GM12878 (cell line): ENCODE measurements at regions not wholly inside any gene's neighbourhood (a gene's known extent, or its start where the extent isn't known, plus 50 kb on each side); places are given as distances from the start of the nearest gene placed in this dataset.

Experiments used
- ATAC-seq: fragments of 200-7000 bp; cut with Tn5 transposase; 3 replicates; pipeline ENCODE4 v1.9.1; 2020; ENCODE audit warnings: mild to moderate bottlenecking, moderate library complexity
- BruUV-seq: library from RNA; stranded (reverse); fragments of 400-500 nt; replicated peaks from 2 replicates; lab custom pipeline; 2021; lab: Mats Ljungman, UMichigan
- CTCF ChIA-PET: fragments of 300-600 bp; sonication (Branson Sonifier 250); formaldehyde crosslinking; extraction: SDS; loops from one replicate; lab custom pipeline; 2021; ENCODE audit warnings: inconsistent platforms; lab: Yijun Ruan, JAX
- POLR2A ChIA-PET: fragments of 350-600 bp; formaldehyde crosslinking; extraction: SDS; loops from one replicate; lab custom pipeline; 2021; ENCODE audit warnings: inconsistent platforms; lab: Charles Lee
- RAD21 ChIA-PET: fragments of 300-600 bp; sonication (Branson Sonifier 250); formaldehyde crosslinking; loops from one replicate; lab custom pipeline; 2023; ENCODE audit warnings: antibody characterized with exemption; ENCODE audit not compliant: unreplicated experiment; lab: Charles Lee
- SMC1A ChIA-PET: fragments of 300-600 bp; sonication (Branson Sonifier 250); formaldehyde crosslinking; loops from one replicate; lab custom pipeline; 2023; ENCODE audit not compliant: unreplicated experiment, uncharacterized antibody; lab: Charles Lee
- DNase-seq: peaks from one replicate; pipeline ENCODE4 v3.0.0-alpha.2; 2011; ENCODE audit warnings: low read depth, low spot score
- FAIRE-seq: peaks from 3 replicates; lab custom pipeline; 2011; peaks lifted over from hg19 to GRCh38; lab: Jason Lieb, UNC
- H2AFZ ChIP-seq: 2 replicates; pipeline ENCODE4 v1.6.0; 2011; ENCODE audit warnings: low read depth, low read length, control low read depth; ENCODE audit not compliant: control insufficient read depth
- H3K27ac ChIP-seq: 2 replicates; pipeline ENCODE4 v1.5.1; 2011; ENCODE audit warnings: control low read depth; ENCODE audit not compliant: control insufficient read depth, insufficient read depth
- H3K27me3 ChIP-seq, 2 experiments: replicated peaks in 1 of 2; 2 replicates each; pipeline versions ENCODE4 v1.6.0 to v1.6.1; 2011; ENCODE audit warnings: low read length in 1 of 2; ENCODE audit not compliant: control insufficient read depth in 2 of 2, insufficient read depth in 2 of 2
- H3K36me3 ChIP-seq, 2 experiments: 2 replicates each; pipeline ENCODE4 v1.5.1; 2011; ENCODE audit warnings: low read length in 1 of 2; ENCODE audit not compliant: control insufficient read depth in 2 of 2, insufficient read depth in 2 of 2
- H3K4me1 ChIP-seq: 2 replicates; pipeline ENCODE4 v1.6.1; 2011; ENCODE audit warnings: mild to moderate bottlenecking, low read length, moderate library complexity, mixed read lengths; ENCODE audit not compliant: control insufficient read depth, insufficient read depth
- H3K4me2 ChIP-seq: 2 replicates; pipeline ENCODE4 v1.6.0; 2011; ENCODE audit warnings: control low read depth; ENCODE audit not compliant: control insufficient read depth, insufficient read depth
- H3K4me3 ChIP-seq: fragments of 200-600 bp; sonication (generic); 2 replicates; pipeline ENCODE4 v1.5.1; 2016
- H3K79me2 ChIP-seq: 2 replicates; pipeline ENCODE4 v1.6.0; 2011; ENCODE audit warnings: low read length; ENCODE audit not compliant: control insufficient read depth, insufficient read depth
- H3K9ac ChIP-seq: 2 replicates; pipeline ENCODE4 v1.8.0; 2011; ENCODE audit warnings: low read length, control low read depth, mixed read lengths; ENCODE audit not compliant: control insufficient read depth, insufficient read depth
- H3K9me3 ChIP-seq: replicated peaks from 3 replicates; pipeline ENCODE4 v1.5.1; 2011; ENCODE audit warnings: mild to moderate bottlenecking, low read length; ENCODE audit not compliant: control insufficient read depth, insufficient read depth
- H4K20me1 ChIP-seq: 2 replicates; pipeline ENCODE4 v1.6.0; 2011; ENCODE audit not compliant: control insufficient read depth, insufficient read depth
- ATF7 ChIP-seq: fragments of 450-650 bp; IDR thresholded peaks from 2 replicates; pipeline ENCODE4 v1.6.1; 2016; ENCODE audit warnings: low read depth, mild to moderate bottlenecking
- BHLHE40 ChIP-seq, 2 experiments: fragments of 450-650 bp in 1 of 2; IDR thresholded peaks; 2 replicates each; pipeline ENCODE4 v1.6.1; 2011 to 2017; ENCODE audit warnings: low read depth in 2 of 2, borderline replicate concordance in 1 of 2, improper control_type of control experiment in 1 of 2, low read length in 1 of 2, mild to moderate bottlenecking in 1 of 2
- BRCA1 ChIP-seq: IDR thresholded peaks from 2 replicates; pipeline ENCODE4 v1.6.1; 2011; ENCODE audit warnings: low read depth, low read length, improper control_type of control experiment
- CREM ChIP-seq: IDR thresholded peaks from 2 replicates; pipeline ENCODE4 v1.6.1; 2014; ENCODE audit warnings: antibody characterized with exemption, low read depth
- ETV6 ChIP-seq, 2 experiments: fragments of 450-650 bp in 1 of 2; IDR thresholded peaks in 1 of 2; conservative IDR thresholded peaks in 1 of 2; 2 replicates each; pipeline ENCODE4 v1.6.1; 2014; ENCODE audit warnings: antibody characterized with exemption in 1 of 2, borderline replicate concordance in 1 of 2, low read depth in 1 of 2, mild to moderate bottlenecking in 1 of 2, moderate library complexity in 1 of 2
- IKZF2 ChIP-seq, 2 experiments: fragments of 450-650 bp; IDR thresholded peaks; 2 replicates each; pipeline ENCODE4 v1.6.1; 2017; ENCODE audit warnings: mild to moderate bottlenecking in 2 of 2, moderate library complexity in 2 of 2
- LARP7 ChIP-seq: fragments of 450-650 bp; IDR thresholded peaks from 2 replicates; pipeline ENCODE4 v1.6.1; 2017; ENCODE audit warnings: mild to moderate bottlenecking
- NFYB ChIP-seq: IDR thresholded peaks from 2 replicates; pipeline ENCODE4 v1.6.1; 2011; ENCODE audit warnings: low read depth, mild to moderate bottlenecking, low read length, improper control_type of control experiment, moderate library complexity; ENCODE audit not compliant: insufficient read depth
- NR2C2 ChIP-seq: IDR thresholded peaks from 2 replicates; pipeline ENCODE4 v1.6.1; 2011; ENCODE audit warnings: borderline replicate concordance, low read depth; ENCODE audit not compliant: control insufficient read depth, insufficient read length
- PAX5 ChIP-seq: IDR thresholded peaks from 2 replicates; pipeline ENCODE4 v1.6.1; 2011; ENCODE audit warnings: low read depth, low read length, borderline replicate concordance
- TARDBP ChIP-seq: IDR thresholded peaks from 2 replicates; pipeline ENCODE4 v1.6.1; 2016; ENCODE audit warnings: borderline replicate concordance
- WGBS: methylation state at CpG from one replicate; pipeline ENCODE4 v1.1.6; 2016; ENCODE audit warnings: low lambda C conversion rate; ENCODE audit not compliant: insufficient replicate concordance, insufficient coverage; ENCODE audit errors: missing lambda C conversion rate; 5-methylcytosine and 5-hydroxymethylcytosine counted together
- in situ Hi-C: fragments of 300-500 bp; cut with MboI; formaldehyde crosslinking; loops from 9 replicates; pipeline ENCODE4 v1.14.3; 2018; ENCODE audit warnings: mixed read lengths
- intact Hi-C: fragments of 100-400 bp; cut with micrococcal nuclease; formaldehyde crosslinking; loops from one replicate; pipeline ENCODE4 v1.14.2; 2022; ENCODE audit not compliant: unreplicated experiment
- TF ChIP-seq, protein P1 (sequence below): fragments of 450-650 bp; IDR thresholded peaks from 2 replicates; pipeline ENCODE4 v1.6.1; 2018; ENCODE audit warnings: borderline replicate concordance, mild to moderate bottlenecking; ENCODE audit not compliant: partially characterized antibody
- TF ChIP-seq, protein P2 (sequence below): fragments of 450-650 bp; IDR thresholded peaks from 2 replicates; pipeline ENCODE4 v1.6.1; 2016; ENCODE audit warnings: mild to moderate bottlenecking
- TF ChIP-seq, protein P3 (sequence below): fragments of 450-650 bp; IDR thresholded peaks from 2 replicates; pipeline ENCODE4 v1.6.1; 2016; ENCODE audit warnings: mild to moderate bottlenecking
- TF ChIP-seq, protein P4 (sequence below): fragments of 150-350 bp; IDR thresholded peaks from 2 replicates; pipeline ENCODE4 v1.6.1; 2016; ENCODE audit warnings: low read depth, low read length

DNA sequence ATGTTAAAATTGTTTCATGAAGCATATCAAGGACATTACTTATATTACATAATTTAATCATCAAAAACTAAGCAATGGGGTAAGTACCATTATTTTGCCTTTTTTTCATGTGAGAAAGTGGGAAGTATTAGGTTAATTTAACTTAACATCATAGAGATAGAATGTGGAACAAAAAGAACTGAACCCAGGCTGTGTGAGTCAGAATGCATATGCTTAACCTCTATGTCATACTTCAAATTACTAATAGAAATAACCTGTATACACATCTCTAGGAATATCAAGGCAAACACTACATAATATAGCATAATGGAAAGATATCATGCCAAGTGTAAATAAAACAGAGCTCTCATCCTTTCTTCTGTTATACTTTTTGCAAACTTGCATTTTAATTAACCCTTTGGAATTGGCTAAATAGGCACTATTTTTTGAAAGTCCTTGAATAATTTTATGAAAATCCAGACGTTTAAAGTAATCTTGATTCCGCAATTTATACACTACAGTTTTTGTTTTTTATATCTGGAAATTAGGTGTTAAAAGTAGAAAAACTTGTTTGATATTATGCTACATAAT, 777.7 kb downstream of the SLC6A15 start (continued):
- TF ChIP-seq NFYB: no peak
- no peak for TF ChIP-seq BRCA1
- no peak for TF ChIP-seq NR2C2
- no peak for TF ChIP-seq TARDBP
- TF ChIP-seq, protein P1, sequence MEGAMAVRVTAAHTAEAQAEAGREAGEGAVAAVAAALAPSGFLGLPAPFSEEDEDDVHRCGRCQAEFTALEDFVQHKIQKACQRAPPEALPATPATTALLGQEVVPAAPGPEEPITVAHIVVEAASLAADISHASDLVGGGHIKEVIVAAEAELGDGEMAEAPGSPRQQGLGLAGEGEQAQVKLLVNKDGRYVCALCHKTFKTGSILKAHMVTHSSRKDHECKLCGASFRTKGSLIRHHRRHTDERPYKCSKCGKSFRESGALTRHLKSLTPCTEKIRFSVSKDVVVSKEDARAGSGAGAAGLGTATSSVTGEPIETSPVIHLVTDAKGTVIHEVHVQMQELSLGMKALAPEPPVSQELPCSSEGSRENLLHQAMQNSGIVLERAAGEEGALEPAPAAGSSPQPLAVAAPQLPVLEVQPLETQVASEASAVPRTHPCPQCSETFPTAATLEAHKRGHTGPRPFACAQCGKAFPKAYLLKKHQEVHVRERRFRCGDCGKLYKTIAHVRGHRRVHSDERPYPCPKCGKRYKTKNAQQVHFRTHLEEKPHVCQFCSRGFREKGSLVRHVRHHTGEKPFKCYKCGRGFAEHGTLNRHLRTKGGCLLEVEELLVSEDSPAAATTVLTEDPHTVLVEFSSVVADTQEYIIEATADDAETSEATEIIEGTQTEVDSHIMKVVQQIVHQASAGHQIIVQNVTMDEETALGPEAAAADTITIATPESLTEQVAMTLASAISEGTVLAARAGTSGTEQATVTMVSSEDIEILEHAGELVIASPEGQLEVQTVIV: no peak
- TF ChIP-seq ATF7: no peak
- no peak for TF ChIP-seq ETV6 (conservative IDR thresholded peaks at IDR 0.05 in 1 of 2, IDR thresholded peaks at IDR 0.05 in 1 of 2; ENCODE audit: borderline replicate concordance in 1 of 2, low read depth in 1 of 2)
- no peak for TF ChIP-seq LARP7

DNA sequence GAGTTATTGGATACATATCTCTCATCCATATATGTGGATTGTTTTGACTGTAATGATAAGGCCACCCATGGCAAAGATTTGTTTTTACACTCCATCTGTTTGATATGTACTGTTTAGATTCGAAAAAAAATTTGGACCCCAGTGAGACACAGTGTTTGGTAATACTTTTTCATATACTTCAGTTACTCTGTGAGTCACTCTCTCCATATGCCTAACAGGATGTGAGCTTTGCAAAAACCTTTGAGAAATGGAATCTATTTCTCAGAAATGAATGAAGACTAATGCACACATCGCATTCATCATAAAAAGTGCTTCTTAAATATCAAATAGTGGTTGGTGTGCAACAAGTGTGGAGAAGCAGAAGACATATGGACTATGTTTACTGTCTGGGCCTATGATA, 781.5 kb downstream of the SLC6A15 start:
- FAIRE-seq: no peak
- no peaks in the 10 kb centered on the region for H3K36me3 ChIP-seq
- ChIA-PET RAD21 (no interaction called here), POLR2A (no interaction called here), CTCF (no interaction called here), SMC1A (no interaction called here)
- in situ Hi-C loops: no loop called here
- H3K4me1 ChIP-seq: no peaks in the 10 kb centered on the region
- H3K79me2 ChIP-seq: no peaks in the 10 kb centered on the region
- no peak for ATAC-seq
- H3K27ac ChIP-seq: no peak overlapping the region
- DNase-seq: no peak
- no peak overlapping the region for H3K4me3 ChIP-seq
- no peak overlapping the region for H3K4me2 ChIP-seq
- H4K20me1 ChIP-seq: no peaks in the 10 kb centered on the region
- H2AFZ ChIP-seq: no peak overlapping the region
- intact Hi-C loops: no loop called here
- H3K9ac ChIP-seq: no peak overlapping the region
- 2% methylated on average over 2 of the region's 2 CpGs for WGBS
- no TSS peak for BruUV-seq
- no peaks in the 10 kb centered on the region for H3K9me3 ChIP-seq
- no peaks in the 10 kb centered on the region for H3K27me3 ChIP-seq
- TF ChIP-seq, protein P2, sequence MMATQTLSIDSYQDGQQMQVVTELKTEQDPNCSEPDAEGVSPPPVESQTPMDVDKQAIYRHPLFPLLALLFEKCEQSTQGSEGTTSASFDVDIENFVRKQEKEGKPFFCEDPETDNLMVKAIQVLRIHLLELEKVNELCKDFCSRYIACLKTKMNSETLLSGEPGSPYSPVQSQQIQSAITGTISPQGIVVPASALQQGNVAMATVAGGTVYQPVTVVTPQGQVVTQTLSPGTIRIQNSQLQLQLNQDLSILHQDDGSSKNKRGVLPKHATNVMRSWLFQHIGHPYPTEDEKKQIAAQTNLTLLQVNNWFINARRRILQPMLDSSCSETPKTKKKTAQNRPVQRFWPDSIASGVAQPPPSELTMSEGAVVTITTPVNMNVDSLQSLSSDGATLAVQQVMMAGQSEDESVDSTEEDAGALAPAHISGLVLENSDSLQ: no peak
- no peak for TF ChIP-seq PAX5
- TF ChIP-seq, protein P3, sequence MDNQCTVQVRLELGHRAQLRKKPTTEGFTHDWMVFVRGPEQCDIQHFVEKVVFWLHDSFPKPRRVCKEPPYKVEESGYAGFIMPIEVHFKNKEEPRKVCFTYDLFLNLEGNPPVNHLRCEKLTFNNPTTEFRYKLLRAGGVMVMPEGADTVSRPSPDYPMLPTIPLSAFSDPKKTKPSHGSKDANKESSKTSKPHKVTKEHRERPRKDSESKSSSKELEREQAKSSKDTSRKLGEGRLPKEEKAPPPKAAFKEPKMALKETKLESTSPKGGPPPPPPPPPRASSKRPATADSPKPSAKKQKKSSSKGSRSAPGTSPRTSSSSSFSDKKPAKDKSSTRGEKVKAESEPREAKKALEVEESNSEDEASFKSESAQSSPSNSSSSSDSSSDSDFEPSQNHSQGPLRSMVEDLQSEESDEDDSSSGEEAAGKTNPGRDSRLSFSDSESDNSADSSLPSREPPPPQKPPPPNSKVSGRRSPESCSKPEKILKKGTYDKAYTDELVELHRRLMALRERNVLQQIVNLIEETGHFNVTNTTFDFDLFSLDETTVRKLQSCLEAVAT: no peak
- no peak for TF ChIP-seq IKZF2 (IDR thresholded peaks at IDR 0.05)
- TF ChIP-seq, protein P4, sequence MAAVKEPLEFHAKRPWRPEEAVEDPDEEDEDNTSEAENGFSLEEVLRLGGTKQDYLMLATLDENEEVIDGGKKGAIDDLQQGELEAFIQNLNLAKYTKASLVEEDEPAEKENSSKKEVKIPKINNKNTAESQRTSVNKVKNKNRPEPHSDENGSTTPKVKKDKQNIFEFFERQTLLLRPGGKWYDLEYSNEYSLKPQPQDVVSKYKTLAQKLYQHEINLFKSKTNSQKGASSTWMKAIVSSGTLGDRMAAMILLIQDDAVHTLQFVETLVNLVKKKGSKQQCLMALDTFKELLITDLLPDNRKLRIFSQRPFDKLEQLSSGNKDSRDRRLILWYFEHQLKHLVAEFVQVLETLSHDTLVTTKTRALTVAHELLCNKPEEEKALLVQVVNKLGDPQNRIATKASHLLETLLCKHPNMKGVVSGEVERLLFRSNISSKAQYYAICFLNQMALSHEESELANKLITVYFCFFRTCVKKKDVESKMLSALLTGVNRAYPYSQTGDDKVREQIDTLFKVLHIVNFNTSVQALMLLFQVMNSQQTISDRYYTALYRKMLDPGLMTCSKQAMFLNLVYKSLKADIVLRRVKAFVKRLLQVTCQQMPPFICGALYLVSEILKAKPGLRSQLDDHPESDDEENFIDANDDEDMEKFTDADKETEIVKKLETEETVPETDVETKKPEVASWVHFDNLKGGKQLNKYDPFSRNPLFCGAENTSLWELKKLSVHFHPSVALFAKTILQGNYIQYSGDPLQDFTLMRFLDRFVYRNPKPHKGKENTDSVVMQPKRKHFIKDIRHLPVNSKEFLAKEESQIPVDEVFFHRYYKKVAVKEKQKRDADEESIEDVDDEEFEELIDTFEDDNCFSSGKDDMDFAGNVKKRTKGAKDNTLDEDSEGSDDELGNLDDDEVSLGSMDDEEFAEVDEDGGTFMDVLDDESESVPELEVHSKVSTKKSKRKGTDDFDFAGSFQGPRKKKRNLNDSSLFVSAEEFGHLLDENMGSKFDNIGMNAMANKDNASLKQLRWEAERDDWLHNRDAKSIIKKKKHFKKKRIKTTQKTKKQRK: no peak
- no peak for TF ChIP-seq BHLHE40 (IDR thresholded peaks at IDR 0.05; ENCODE audit: borderline replicate concordance in 1 of 2, low read depth in 2 of 2, low read length in 1 of 2)
- TF ChIP-seq CREM: no peak
